ENCODE measurements at regions not wholly inside any gene's neighbourhood (a gene's known extent, or its start where the extent isn't known, plus 50 kb on each side); places are given as distances from the start of the nearest gene placed in this dataset.

DNA sequence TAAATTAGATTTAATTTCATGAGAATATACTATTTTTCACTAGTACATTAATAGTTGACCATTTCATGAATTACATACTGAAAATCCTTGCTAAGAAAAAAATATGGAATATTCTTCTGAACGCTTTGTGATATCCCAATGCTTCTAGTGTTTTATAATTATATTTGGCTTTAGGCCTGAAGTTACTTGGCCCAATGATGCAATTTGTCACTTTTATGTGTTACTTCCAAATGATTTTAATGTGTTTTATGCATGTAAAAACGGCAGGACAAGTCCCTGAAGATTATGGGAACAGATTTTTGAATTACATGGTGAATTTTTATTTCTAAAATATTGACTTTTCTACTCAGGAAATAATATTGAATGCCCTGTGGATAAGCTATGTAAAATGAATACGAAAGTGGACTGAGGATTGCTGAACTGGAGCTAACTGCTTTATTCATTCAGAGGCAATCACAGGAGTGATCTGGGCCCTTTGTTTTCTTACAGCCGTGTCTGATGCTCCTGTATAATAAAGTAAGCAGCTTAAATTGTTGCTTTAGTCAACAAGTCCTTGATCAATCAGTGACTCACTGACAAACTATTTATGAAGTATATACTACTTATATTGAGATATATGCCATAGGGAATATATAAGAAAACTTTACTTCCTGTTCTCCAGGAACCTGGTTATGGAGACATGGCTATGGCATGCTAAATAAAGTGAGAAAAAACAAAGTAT lies 543.0 kb upstream of the RGS18 start:
- H3K36me3 ChIP-seq (replicated peaks; ENCODE audit: insufficient read depth, low read depth) = no peaks in the 10 kb centered on the region
- H3K4me1 ChIP-seq (ENCODE audit: insufficient read depth) = no peaks in the 10 kb centered on the region
- DNase-seq (ENCODE audit: low spot score) = no peak
- no peaks in the 10 kb centered on the region for H4K20me1 ChIP-seq (ENCODE audit: insufficient read depth, poor library complexity, severe bottlenecking)
- no peak overlapping the region for H3K4me2 ChIP-seq
- no peak overlapping the region for H3K4me3 ChIP-seq
- 79% methylated on average over 4 of the region's 4 CpGs for WGBS (ENCODE audit: low lambda C conversion rate, missing lambda C conversion rate)
- H2AFZ ChIP-seq = no peak overlapping the region
- no peaks in the 10 kb centered on the region for H3K9me3 ChIP-seq (ENCODE audit: low read depth)
- H3K27ac ChIP-seq = no peak overlapping the region
- no peak for TF ChIP-seq EZH2phosphoT487 (IDR thresholded peaks at IDR 0.05; ENCODE audit: low read depth, severe bottlenecking, unreplicated experiment)
- TF ChIP-seq, protein P1, sequence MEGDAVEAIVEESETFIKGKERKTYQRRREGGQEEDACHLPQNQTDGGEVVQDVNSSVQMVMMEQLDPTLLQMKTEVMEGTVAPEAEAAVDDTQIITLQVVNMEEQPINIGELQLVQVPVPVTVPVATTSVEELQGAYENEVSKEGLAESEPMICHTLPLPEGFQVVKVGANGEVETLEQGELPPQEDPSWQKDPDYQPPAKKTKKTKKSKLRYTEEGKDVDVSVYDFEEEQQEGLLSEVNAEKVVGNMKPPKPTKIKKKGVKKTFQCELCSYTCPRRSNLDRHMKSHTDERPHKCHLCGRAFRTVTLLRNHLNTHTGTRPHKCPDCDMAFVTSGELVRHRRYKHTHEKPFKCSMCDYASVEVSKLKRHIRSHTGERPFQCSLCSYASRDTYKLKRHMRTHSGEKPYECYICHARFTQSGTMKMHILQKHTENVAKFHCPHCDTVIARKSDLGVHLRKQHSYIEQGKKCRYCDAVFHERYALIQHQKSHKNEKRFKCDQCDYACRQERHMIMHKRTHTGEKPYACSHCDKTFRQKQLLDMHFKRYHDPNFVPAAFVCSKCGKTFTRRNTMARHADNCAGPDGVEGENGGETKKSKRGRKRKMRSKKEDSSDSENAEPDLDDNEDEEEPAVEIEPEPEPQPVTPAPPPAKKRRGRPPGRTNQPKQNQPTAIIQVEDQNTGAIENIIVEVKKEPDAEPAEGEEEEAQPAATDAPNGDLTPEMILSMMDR (IDR thresholded peaks at IDR 0.05; ENCODE audit: poor library complexity) = no peak
- no peaks in the 10 kb centered on the region for H3K27me3 ChIP-seq
- H3K9me2 ChIP-seq (replicated peaks; ENCODE audit: insufficient read depth) = no peaks in the 10 kb centered on the region
- H3K79me2 ChIP-seq = no peaks in the 10 kb centered on the region

DNA sequence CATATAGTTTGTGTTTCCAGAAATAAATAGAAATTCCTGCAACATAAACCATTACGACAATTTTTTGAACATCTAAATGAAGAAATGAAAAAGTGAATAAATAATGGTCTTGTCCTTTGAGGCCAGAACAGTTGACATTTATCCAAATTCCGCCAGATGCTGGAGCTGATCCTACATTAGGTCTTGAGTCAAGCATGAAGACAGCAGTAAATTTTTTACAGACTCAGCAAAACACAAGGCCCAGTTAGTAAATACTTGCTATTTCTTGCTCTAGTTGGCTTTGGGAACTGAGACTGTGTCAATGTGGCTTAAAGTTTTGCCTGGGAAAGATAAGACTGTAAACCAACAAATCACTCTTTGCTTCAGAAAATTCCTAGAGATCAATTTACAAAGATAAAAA lies 540.1 kb upstream of the RGS18 start:
- H3K27ac ChIP-seq = no peak overlapping the region
- WGBS (ENCODE audit: low lambda C conversion rate, missing lambda C conversion rate) = 81% methylated on average over 2 of the region's 2 CpGs
- H3K36me3 ChIP-seq (replicated peaks; ENCODE audit: insufficient read depth, low read depth) = no peaks in the 10 kb centered on the region
- H3K79me2 ChIP-seq = no peaks in the 10 kb centered on the region
- no peak overlapping the region for H2AFZ ChIP-seq
- H3K9me2 ChIP-seq (replicated peaks; ENCODE audit: insufficient read depth) = no peaks in the 10 kb centered on the region
- H3K27me3 ChIP-seq = no peaks in the 10 kb centered on the region
- no peaks in the 10 kb centered on the region for H3K4me1 ChIP-seq (ENCODE audit: insufficient read depth)
- no peaks in the 10 kb centered on the region for H4K20me1 ChIP-seq (ENCODE audit: insufficient read depth, poor library complexity, severe bottlenecking)
- H3K4me3 ChIP-seq = no peak overlapping the region
- no peak overlapping the region for H3K4me2 ChIP-seq
- TF ChIP-seq, protein P1 (IDR thresholded peaks at IDR 0.05; ENCODE audit: poor library complexity) = no peak
- TF ChIP-seq EZH2phosphoT487 (IDR thresholded peaks at IDR 0.05; ENCODE audit: low read depth, severe bottlenecking, unreplicated experiment) (no peak), EZH2 (IDR thresholded peaks at IDR 0.05; ENCODE audit: borderline replicate concordance) (no peak)
- DNase-seq (ENCODE audit: low spot score) = no peak
- H3K9me3 ChIP-seq (ENCODE audit: low read depth) = no peaks in the 10 kb centered on the region

DNA sequence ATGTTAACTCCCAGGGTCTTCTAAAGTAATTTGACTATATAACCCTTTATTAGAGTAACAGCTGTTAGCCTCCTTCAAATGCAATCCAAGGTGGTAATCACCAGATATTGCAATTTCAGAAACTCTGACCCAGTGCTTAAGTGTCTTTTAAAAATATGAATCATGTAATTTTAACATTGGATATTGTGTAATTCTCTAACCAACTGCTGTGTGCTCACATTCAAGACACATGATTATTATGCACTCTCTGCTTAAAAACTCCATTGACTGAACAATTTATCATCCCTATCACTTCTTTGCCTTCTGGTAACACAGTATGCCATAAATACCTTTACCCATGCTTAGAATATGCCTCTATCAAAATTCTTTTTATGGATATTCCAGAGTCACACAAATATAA lies 537.4 kb upstream of the RGS18 start:
- Histone ChIP-seq H3K4me3 (no peak overlapping the region), H3K27me3 (no peaks in the 10 kb centered on the region), H2AFZ (no peak overlapping the region), H3K4me1 (ENCODE audit: insufficient read depth) (no peaks in the 10 kb centered on the region), H4K20me1 (ENCODE audit: insufficient read depth, poor library complexity, severe bottlenecking) (no peaks in the 10 kb centered on the region), H3K4me2 (no peak overlapping the region), H3K9me2 (replicated peaks; ENCODE audit: insufficient read depth) (no peaks in the 10 kb centered on the region), H3K27ac (no peak overlapping the region), H3K9me3 (ENCODE audit: low read depth) (peaks cover 4% of the 10 kb centered on the region), H3K79me2 (no peaks in the 10 kb centered on the region), H3K36me3 (replicated peaks; ENCODE audit: insufficient read depth, low read depth) (no peaks in the 10 kb centered on the region)
- DNase-seq (ENCODE audit: low spot score) = no peak
- TF ChIP-seq EZH2 (IDR thresholded peaks at IDR 0.05; ENCODE audit: borderline replicate concordance) = no peak
- TF ChIP-seq, protein P1 (IDR thresholded peaks at IDR 0.05; ENCODE audit: poor library complexity) = no peak
- TF ChIP-seq EZH2phosphoT487 (IDR thresholded peaks at IDR 0.05; ENCODE audit: low read depth, severe bottlenecking, unreplicated experiment) = no peak
